GM12864 (cell line): ENCODE measurements at regions not wholly inside any gene's neighbourhood (a gene's known extent, or its start where the extent isn't known, plus 50 kb on each side); places are given as distances from the start of the nearest gene placed in this dataset.

Experiments
- DNase-seq: peaks from one replicate; pipeline ENCODE4 v3.0.0-alpha.2; 2011; ENCODE audit warnings: low read depth
- H3K4me3 ChIP-seq: 2 replicates; pipeline ENCODE4 v1.5.1; 2011; ENCODE audit warnings: mild to moderate bottlenecking, low read depth, low read length, control low read depth
- CTCF ChIP-seq: IDR thresholded peaks from 2 replicates; pipeline ENCODE4 v1.5.1; 2011; ENCODE audit warnings: low read depth, mild to moderate bottlenecking, moderate library complexity, low read length, control low read depth, inconsistent platforms; ENCODE audit errors: missing control alignments

GRCh38 chr6:159110748-159111147 is 58.5 kb upstream of the FNDC1 start:
- TF ChIP-seq CTCF = no peak
- H3K4me3 ChIP-seq = no peak overlapping the region
- DNase-seq = no peak

GRCh38 chr6:159110013-159110412 is 59.2 kb upstream of the FNDC1 start:
- no peak for DNase-seq
- peak; percentile 89 for TF ChIP-seq CTCF
- H3K4me3 ChIP-seq = no peak overlapping the region

GRCh38 chr6:159109391-159109790 is 59.8 kb upstream of the FNDC1 start:
- no peak for TF ChIP-seq CTCF
- no peak for DNase-seq
- no peak overlapping the region for H3K4me3 ChIP-seq

- H3K4me3 ChIP-seq = no peak overlapping the region
- TF ChIP-seq CTCF = no peak
- DNase-seq = no peak
These were observed 60.7 kb upstream of the FNDC1 start for GRCh38 chr6:159108426-159108985.

- no peak for TF ChIP-seq CTCF
- no peak overlapping the region; the same call in 1 of the 2 replicates for H3K4me3 ChIP-seq
- peak; percentile 44 for DNase-seq
These were observed 61.5 kb upstream of the FNDC1 start for GRCh38 chr6:159107451-159108260.

- peak overlapping the region; percentile 2; the same call in 1 of the 2 replicates for H3K4me3 ChIP-seq
- TF ChIP-seq CTCF = no peak
- DNase-seq = peak; percentile 85
These were observed 61.9 kb upstream of the TAGAP start for GRCh38 chr6:159106627-159107241.
